ENCODE measurements at regions not wholly inside any gene's neighbourhood (a gene's known extent, or its start where the extent isn't known, plus 50 kb on each side); places are given as distances from the start of the nearest gene placed in this dataset.

- TF ChIP-seq, protein P1, sequence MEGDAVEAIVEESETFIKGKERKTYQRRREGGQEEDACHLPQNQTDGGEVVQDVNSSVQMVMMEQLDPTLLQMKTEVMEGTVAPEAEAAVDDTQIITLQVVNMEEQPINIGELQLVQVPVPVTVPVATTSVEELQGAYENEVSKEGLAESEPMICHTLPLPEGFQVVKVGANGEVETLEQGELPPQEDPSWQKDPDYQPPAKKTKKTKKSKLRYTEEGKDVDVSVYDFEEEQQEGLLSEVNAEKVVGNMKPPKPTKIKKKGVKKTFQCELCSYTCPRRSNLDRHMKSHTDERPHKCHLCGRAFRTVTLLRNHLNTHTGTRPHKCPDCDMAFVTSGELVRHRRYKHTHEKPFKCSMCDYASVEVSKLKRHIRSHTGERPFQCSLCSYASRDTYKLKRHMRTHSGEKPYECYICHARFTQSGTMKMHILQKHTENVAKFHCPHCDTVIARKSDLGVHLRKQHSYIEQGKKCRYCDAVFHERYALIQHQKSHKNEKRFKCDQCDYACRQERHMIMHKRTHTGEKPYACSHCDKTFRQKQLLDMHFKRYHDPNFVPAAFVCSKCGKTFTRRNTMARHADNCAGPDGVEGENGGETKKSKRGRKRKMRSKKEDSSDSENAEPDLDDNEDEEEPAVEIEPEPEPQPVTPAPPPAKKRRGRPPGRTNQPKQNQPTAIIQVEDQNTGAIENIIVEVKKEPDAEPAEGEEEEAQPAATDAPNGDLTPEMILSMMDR (conservative IDR thresholded peaks at IDR 0.05; ENCODE audit: low read length), result no peak
- no peak for TF ChIP-seq EZH2phosphoT487 (IDR thresholded peaks at IDR 0.05; ENCODE audit: borderline replicate concordance)
Measured at GRCh38 chr12:63003223-63003819, 68.4 kb upstream of the PPM1H start.
